K562 (cell line): ENCODE measurements at regions not wholly inside any gene's neighbourhood (a gene's known extent, or its start where the extent isn't known, plus 50 kb on each side); places are given as distances from the start of the nearest gene placed in this dataset.

ENCODE experiments used
- ATAC-seq: fragments of 200-7000 bp; cut with Tn5 transposase; 3 replicates; pipeline ENCODE4 v1.9.1; 2020; ENCODE audit warnings: moderate library complexity
- BruUV-seq: library from RNA; stranded (reverse); fragments of 400-500 nt; replicated peaks from 2 replicates; lab custom pipeline; 2021; lab: Mats Ljungman, UMichigan
- CTCF ChIA-PET: fragments of 300-600 bp; formaldehyde crosslinking; extraction: SDS; loops from one replicate; lab custom pipeline; 2021; ENCODE audit warnings: low intra/inter-chr PET ratio; lab: Yijun Ruan, JAX
- POLR2A ChIA-PET: fragments of 300-600, 350-650 bp; sonication (Branson Sonifier 250); formaldehyde crosslinking; extraction: SDS; loops from one replicate; lab custom pipeline; 2021; ENCODE audit warnings: antibody characterized with exemption, inconsistent platforms; lab: Yijun Ruan, JAX
- DNase-seq, 4 experiments: peaks; one replicate each; pipeline versions ENCODE4 v3.0.0 to v3.0.0-alpha.2; 2011 to 2018; ENCODE audit warnings: low spot score in 3 of 4, mixed read lengths in 3 of 4; ENCODE audit errors: extremely low read depth in 1 of 4
- FAIRE-seq: peaks from 2 replicates; lab custom pipeline; 2011; peaks lifted over from hg19 to GRCh38; lab: Jason Lieb, UNC
- H2AFZ ChIP-seq: 2 replicates; pipeline ENCODE4 v1.6.0; 2011; ENCODE audit warnings: low read depth, low read length, control low read depth, inconsistent platforms
- H3K27ac ChIP-seq: fragments of 200-600 bp; 3 replicates; pipeline ENCODE4 v1.8.0; 2011; ENCODE audit warnings: low read depth, mild to moderate bottlenecking, control low read depth, inconsistent platforms, low read length, moderate library complexity, mixed read lengths; ENCODE audit errors: extremely low read depth
- H3K27me3 ChIP-seq, 2 experiments: fragments of 300-600 bp in 1 of 2; 2 replicates in 1 of 2; 3 replicates in 1 of 2; pipeline versions ENCODE4 v1.6.0 to v1.8.0; 2011; ENCODE audit warnings: inconsistent platforms in 2 of 2, low read length in 2 of 2, mild to moderate bottlenecking in 1 of 2, mixed read lengths in 1 of 2, moderate library complexity in 1 of 2; ENCODE audit not compliant: control insufficient read depth in 2 of 2, insufficient read depth in 2 of 2
- H3K36me3 ChIP-seq: fragments of 300-600 bp; 3 replicates; pipeline ENCODE4 v1.8.0; 2011; ENCODE audit warnings: mild to moderate bottlenecking, low read length, inconsistent platforms; ENCODE audit not compliant: control insufficient read depth, insufficient read depth
- H3K4me1 ChIP-seq, 2 experiments: fragments of 200-600 bp in 1 of 2; replicated peaks in 1 of 2; 2 replicates in 1 of 2; 3 replicates in 1 of 2; pipeline versions ENCODE4 v1.5.1 to v1.8.0; 2011; ENCODE audit warnings: inconsistent platforms in 2 of 2, low read length in 2 of 2, mild to moderate bottlenecking in 1 of 2, mixed read lengths in 1 of 2, moderate library complexity in 1 of 2; ENCODE audit not compliant: control insufficient read depth in 2 of 2, insufficient read depth in 2 of 2
- H3K4me2 ChIP-seq: 2 replicates; pipeline ENCODE4 v1.6.1; 2011; ENCODE audit warnings: low read length, control low read depth, inconsistent platforms, mixed read lengths; ENCODE audit not compliant: insufficient read depth
- H3K4me3 ChIP-seq: fragments of 200-600 bp; sonication (generic), shearing (Covaris generic); 2 replicates; pipeline ENCODE4 v1.5.1; 2016; ENCODE audit warnings: control low read depth, inconsistent platforms
- H3K79me2 ChIP-seq: fragments of 200-600 bp; 3 replicates; pipeline ENCODE4 v1.8.0; 2011; ENCODE audit warnings: low read length, inconsistent platforms; ENCODE audit not compliant: control insufficient read depth, insufficient read depth
- H3K9ac ChIP-seq, 2 experiments: 2 replicates each; pipeline versions ENCODE4 v1.6.0 to v1.6.1; 2011; ENCODE audit warnings: low read depth in 2 of 2, low read length in 2 of 2, control low read depth in 1 of 2, inconsistent platforms in 1 of 2, mild to moderate bottlenecking in 1 of 2, mixed read lengths in 1 of 2; ENCODE audit not compliant: insufficient read depth in 1 of 2
- H3K9me1 ChIP-seq: one replicate; pipeline ENCODE4 v1.6.0; 2011; ENCODE audit warnings: inconsistent platforms, mild to moderate bottlenecking, low read length, moderate library complexity; ENCODE audit not compliant: control insufficient read depth, insufficient read depth
- H3K9me3 ChIP-seq: replicated peaks from 2 replicates; pipeline ENCODE4 v1.5.1; 2011; ENCODE audit warnings: low read depth, low read length, inconsistent platforms; ENCODE audit not compliant: control insufficient read depth, insufficient read depth
- H4K20me1 ChIP-seq: replicated peaks from 2 replicates; pipeline ENCODE4 v1.6.1; 2011; ENCODE audit warnings: low read length, inconsistent platforms, mixed read lengths; ENCODE audit not compliant: control insufficient read depth, insufficient read depth
- ARID1B ChIP-seq: fragments of 450-650 bp; IDR thresholded peaks from 2 replicates; pipeline ENCODE4 v1.6.1; 2016; ENCODE audit warnings: antibody characterized with exemption, mild to moderate bottlenecking, inconsistent platforms
- ARID4B ChIP-seq: sonication (generic); formaldehyde crosslinking; IDR thresholded peaks from 2 replicates; pipeline ENCODE4 v1.8.0; 2022; ENCODE audit warnings: mild to moderate bottlenecking, missing genetic modification reagents
- BCL6 ChIP-seq: fragments of 250-450 bp; sonication (Bioruptor Pico); IDR thresholded peaks from 2 replicates; pipeline ENCODE4 v1.4.0; 2020
- KLF16 ChIP-seq: IDR thresholded peaks from 2 replicates; pipeline ENCODE4 v1.6.1; 2016; ENCODE audit warnings: antibody characterized with exemption
- TAF15 ChIP-seq: fragments of 200-400 bp; formaldehyde crosslinking; IDR thresholded peaks from 2 replicates; pipeline ENCODE4 v1.6.1; 2017; ENCODE audit warnings: mild to moderate bottlenecking, low read depth, low read length, moderate library complexity
- THAP7 ChIP-seq: fragments of 250-450 bp; sonication (Bioruptor Pico); IDR thresholded peaks from 2 replicates; pipeline ENCODE4 v1.5.0; 2021
- THRAP3 ChIP-seq: fragments of 450-650 bp; IDR thresholded peaks from 2 replicates; pipeline ENCODE4 v1.6.1; 2016; ENCODE audit warnings: mild to moderate bottlenecking, inconsistent platforms, borderline replicate concordance
- ZBED1 ChIP-seq: IDR thresholded peaks from 2 replicates; pipeline ENCODE4 v1.6.1; 2014
- ZBTB49 ChIP-seq: sonication (generic); formaldehyde crosslinking; IDR thresholded peaks from 2 replicates; pipeline ENCODE4 v1.8.0; 2022; ENCODE audit warnings: missing genetic modification reagents, mild to moderate bottlenecking, borderline replicate concordance
- WGBS: fragments of 100-300 bp; shearing (Covaris generic); methylation state at CpG from one replicate; pipeline ENCODE4 v1.1.6; 2016; ENCODE audit warnings: low coverage, mixed read lengths; ENCODE audit not compliant: insufficient coverage; ENCODE audit errors: missing lambda C conversion rate; 5-methylcytosine and 5-hydroxymethylcytosine counted together
- in situ Hi-C: fragments of 300-500 bp; cut with MboI; formaldehyde crosslinking; loops from 4 replicates; pipeline ENCODE4 v1.15.0; 2018; ENCODE audit warnings: inconsistent platforms, mixed read lengths
- intact Hi-C: fragments of 100-400 bp; cut with micrococcal nuclease; formaldehyde crosslinking; loops from 2 replicates; pipeline ENCODE4 v1.14.2; 2022
- TF ChIP-seq, protein P1 (sequence below): fragments of 450-650 bp; formaldehyde crosslinking; IDR thresholded peaks from 2 replicates; pipeline ENCODE4 v1.4.0; 2022; ENCODE audit warnings: missing genetic modification characterization

DNA sequence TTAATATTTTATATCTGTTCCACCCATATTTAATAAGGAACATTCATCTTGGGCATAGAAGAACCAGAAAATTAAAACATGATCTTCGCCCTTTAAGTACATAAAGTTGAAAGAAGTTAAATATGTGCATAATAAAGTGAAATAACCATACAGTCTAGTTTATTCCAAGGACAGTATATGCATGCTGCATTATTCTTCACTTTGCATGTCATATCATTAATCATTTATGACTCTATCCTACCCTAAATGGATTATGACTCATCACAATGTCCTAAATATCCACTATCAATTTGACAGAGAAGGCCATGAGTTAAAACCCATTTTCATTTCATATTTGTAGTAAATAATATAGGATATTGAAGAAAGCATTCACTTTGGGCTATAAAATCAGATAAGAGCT is 576.5 kb upstream of the GNPDA2 start:
- ChIA-PET POLR2A (no interaction called here), CTCF (no interaction called here)
- no TSS peak for BruUV-seq
- no peak overlapping the region for H3K27ac ChIP-seq
- WGBS, result 0% methylated on average over 1 of the region's 1 CpG
- no peaks in the 10 kb centered on the region for H3K36me3 ChIP-seq
- H4K20me1 ChIP-seq, result no peaks in the 10 kb centered on the region
- H3K9me1 ChIP-seq, result no peaks in the 10 kb centered on the region
- no peak for TF ChIP-seq THAP7 (CRISPR knock-in tag)
- no peak for TF ChIP-seq THRAP3
- no peak for TF ChIP-seq ARID1B
- TF ChIP-seq, protein P1, sequence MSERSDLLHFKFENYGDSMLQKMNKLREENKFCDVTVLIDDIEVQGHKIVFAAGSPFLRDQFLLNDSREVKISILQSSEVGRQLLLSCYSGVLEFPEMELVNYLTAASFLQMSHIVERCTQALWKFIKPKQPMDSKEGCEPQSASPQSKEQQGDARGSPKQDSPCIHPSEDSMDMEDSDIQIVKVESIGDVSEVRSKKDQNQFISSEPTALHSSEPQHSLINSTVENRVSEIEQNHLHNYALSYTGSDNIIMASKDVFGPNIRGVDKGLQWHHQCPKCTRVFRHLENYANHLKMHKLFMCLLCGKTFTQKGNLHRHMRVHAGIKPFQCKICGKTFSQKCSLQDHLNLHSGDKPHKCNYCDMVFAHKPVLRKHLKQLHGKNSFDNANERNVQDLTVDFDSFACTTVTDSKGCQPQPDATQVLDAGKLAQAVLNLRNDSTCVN (CRISPR knock-in tag), result no peak
- TF ChIP-seq KLF16, result no peak
- TF ChIP-seq ARID4B (CRISPR knock-in tag), result no peak
- no peak for TF ChIP-seq TAF15
- TF ChIP-seq BCL6 (CRISPR knock-in tag), result no peak
- TF ChIP-seq ZBED1, result no peak
- TF ChIP-seq ZBTB49 (CRISPR knock-in tag), result no peak
- no peak overlapping the region for H3K4me3 ChIP-seq
- H3K9ac ChIP-seq, result no peak overlapping the region
- H3K9me3 ChIP-seq, result no peaks in the 10 kb centered on the region
- H2AFZ ChIP-seq, result no peak overlapping the region
- no peak for FAIRE-seq
- no peak for ATAC-seq
- no peak for DNase-seq
- no peaks in the 10 kb centered on the region for H3K27me3 ChIP-seq
- no peak overlapping the region for H3K4me2 ChIP-seq
- intact Hi-C loops (no loop called here), in situ Hi-C loops (no loop called here)
- H3K4me1 ChIP-seq, result no peaks in the 10 kb centered on the region
- H3K79me2 ChIP-seq, result no peaks in the 10 kb centered on the region
